ENCODE measurements at regions not wholly inside any gene's neighbourhood (a gene's known extent, or its start where the extent isn't known, plus 50 kb on each side); places are given as distances from the start of the nearest gene placed in this dataset.

GRCh38 chr6:149244105-149244504 is 73.4 kb upstream of the TAB2 start:
- no peak for TF ChIP-seq CTCF (IDR thresholded peaks at IDR 0.05; ENCODE audit: low read depth, low read length)
- TF ChIP-seq EZH2phosphoT487 (IDR thresholded peaks at IDR 0.05; ENCODE audit: low read depth): no peak
